Activated T-cell treated with anti-CD3 and anti-CD28 coated beads, Interleukin-2, amount 50 U/mL, for 24 hours (primary cell): ENCODE measurements at regions not wholly inside any gene's neighbourhood (a gene's known extent, or its start where the extent isn't known, plus 50 kb on each side); places are given as distances from the start of the nearest gene placed in this dataset.

Experiments used
- DNase-seq: peaks from one replicate; pipeline ENCODE4 v3.0.0-alpha.2; 2020
- H3K27ac Mint-ChIP-seq: 2 replicates; pipeline ENCODE4 v1.8.0; 2020; ENCODE audit warnings: mild to moderate bottlenecking, mixed read lengths
- H3K27me3 Mint-ChIP-seq: 2 replicates; pipeline ENCODE4 v1.8.0; 2020; ENCODE audit warnings: mixed read lengths
- H3K36me3 Mint-ChIP-seq: 2 replicates; pipeline ENCODE4 v1.8.0; 2020; ENCODE audit warnings: low read depth, mixed read lengths
- H3K4me1 Mint-ChIP-seq: 2 replicates; pipeline ENCODE4 v1.8.0; 2020; ENCODE audit warnings: low read depth, mixed read lengths
- H3K4me3 Mint-ChIP-seq: 2 replicates; pipeline ENCODE4 v1.8.0; 2020; ENCODE audit warnings: mild to moderate bottlenecking, moderate library complexity, mixed read lengths
- H3K9me3 Mint-ChIP-seq: 2 replicates; pipeline ENCODE4 v1.8.0; 2020; ENCODE audit warnings: mixed read lengths

- H3K4me1 Mint-ChIP-seq, result no peaks in the 10 kb centered on the region
- no peak overlapping the region for H3K27ac Mint-ChIP-seq
- no peaks in the 10 kb centered on the region for H3K36me3 Mint-ChIP-seq
- no peaks in the 10 kb centered on the region for H3K27me3 Mint-ChIP-seq
- DNase-seq, result no peak
- H3K9me3 Mint-ChIP-seq, result no peaks in the 10 kb centered on the region
- no peak overlapping the region for H3K4me3 Mint-ChIP-seq
Measured at GRCh38 chr15:70316059-70316600, 218.4 kb upstream of the TLE3 start.

- no peak for DNase-seq
- Mint-ChIP-seq H3K36me3 (no peaks in the 10 kb centered on the region), H3K4me3 (no peak overlapping the region), H3K9me3 (no peaks in the 10 kb centered on the region), H3K27ac (no peak overlapping the region), H3K27me3 (peaks cover 2% of the 10 kb centered on the region), H3K4me1 (no peaks in the 10 kb centered on the region)
Measured at GRCh38 chr15:70315431-70315830, 217.7 kb upstream of the TLE3 start.

- Mint-ChIP-seq H3K4me3 (no peak overlapping the region), H3K9me3 (no peaks in the 10 kb centered on the region)
- DNase-seq, result no peak
Measured at GRCh38 chr15:70314688-70315087, 217.0 kb upstream of the TLE3 start.

GRCh38 chr15:70314018-70314354 is 216.3 kb upstream of the TLE3 start:
- H3K9me3 Mint-ChIP-seq, result no peaks in the 10 kb centered on the region

More at GRCh38 chr15:70314688-70315087, 217.0 kb upstream of the TLE3 start:
- Mint-ChIP-seq H3K4me1 (peaks cover 1% of the 10 kb centered on the region), H3K27ac (no peak overlapping the region), H3K27me3 (peaks cover 2% of the 10 kb centered on the region), H3K36me3 (no peaks in the 10 kb centered on the region)

GRCh38 chr15:70313099-70314017 is 215.6 kb upstream of the TLE3 start:
- Mint-ChIP-seq H3K4me1 (peaks cover 12% of the 10 kb centered on the region), H3K27ac (no peak overlapping the region), H3K36me3 (no peaks in the 10 kb centered on the region), H3K27me3 (peaks cover 9% of the 10 kb centered on the region), H3K9me3 (no peaks in the 10 kb centered on the region), H3K4me3 (no peak overlapping the region)
- no peak for DNase-seq

More at GRCh38 chr15:70314018-70314354, 216.3 kb upstream of the TLE3 start:
- H3K27me3 Mint-ChIP-seq, result peaks cover 5% of the 10 kb centered on the region
- H3K27ac Mint-ChIP-seq, result no peak overlapping the region
- no peak for DNase-seq
- no peak overlapping the region for H3K4me3 Mint-ChIP-seq
- no peaks in the 10 kb centered on the region for H3K36me3 Mint-ChIP-seq
- peaks cover 7% of the 10 kb centered on the region for H3K4me1 Mint-ChIP-seq

- Mint-ChIP-seq H3K4me1 (peaks cover 18% of the 10 kb centered on the region), H3K36me3 (no peaks in the 10 kb centered on the region), H3K27ac (no peak overlapping the region), H3K9me3 (no peaks in the 10 kb centered on the region), H3K27me3 (peaks cover 18% of the 10 kb centered on the region), H3K4me3 (no peak overlapping the region)
- DNase-seq, result no peak
Measured at GRCh38 chr15:70311821-70312220, 214.1 kb upstream of the TLE3 start.

- H3K36me3 Mint-ChIP-seq, result no peaks in the 10 kb centered on the region
- H3K27me3 Mint-ChIP-seq, result peaks cover 20% of the 10 kb centered on the region
- no peaks in the 10 kb centered on the region for H3K9me3 Mint-ChIP-seq
- H3K4me1 Mint-ChIP-seq, result peaks cover 18% of the 10 kb centered on the region
- no peak overlapping the region for H3K27ac Mint-ChIP-seq
- no peak overlapping the region for H3K4me3 Mint-ChIP-seq
- DNase-seq, result no peak
Measured at GRCh38 chr15:70309716-70310115, 212.0 kb upstream of the TLE3 start.

GRCh38 chr15:70308735-70309434 is 211.2 kb upstream of the TLE3 start:
- H3K36me3 Mint-ChIP-seq, result no peaks in the 10 kb centered on the region
- H3K4me3 Mint-ChIP-seq, result no peak overlapping the region
- no peak overlapping the region for H3K27ac Mint-ChIP-seq
- peaks cover 18% of the 10 kb centered on the region for H3K4me1 Mint-ChIP-seq
- H3K27me3 Mint-ChIP-seq, result peaks cover 20% of the 10 kb centered on the region
- no peaks in the 10 kb centered on the region for H3K9me3 Mint-ChIP-seq
- DNase-seq, result no peak

- H3K4me1 Mint-ChIP-seq, result peaks cover 18% of the 10 kb centered on the region
- H3K27ac Mint-ChIP-seq, result no peak overlapping the region
- H3K9me3 Mint-ChIP-seq, result no peaks in the 10 kb centered on the region
- DNase-seq, result no peak
- no peak overlapping the region for H3K4me3 Mint-ChIP-seq
- peaks cover 20% of the 10 kb centered on the region for H3K27me3 Mint-ChIP-seq
- H3K36me3 Mint-ChIP-seq, result no peaks in the 10 kb centered on the region
Measured at GRCh38 chr15:70308011-70308734, 210.5 kb upstream of the TLE3 start.

- Mint-ChIP-seq H3K4me3 (no peak overlapping the region), H3K27ac (no peak overlapping the region), H3K9me3 (no peaks in the 10 kb centered on the region), H3K27me3 (peaks cover 20% of the 10 kb centered on the region), H3K36me3 (no peaks in the 10 kb centered on the region), H3K4me1 (peaks cover 18% of the 10 kb centered on the region)
- no peak for DNase-seq
Measured at GRCh38 chr15:70306582-70306981, 208.9 kb upstream of the TLE3 start.

- no peak for DNase-seq
- H3K4me3 Mint-ChIP-seq, result no peak overlapping the region
- H3K36me3 Mint-ChIP-seq, result no peaks in the 10 kb centered on the region
- H3K27me3 Mint-ChIP-seq, result peaks cover 20% of the 10 kb centered on the region
- peaks cover 22% of the 10 kb centered on the region for H3K4me1 Mint-ChIP-seq
- H3K27ac Mint-ChIP-seq, result no peak overlapping the region
- H3K9me3 Mint-ChIP-seq, result no peaks in the 10 kb centered on the region
Measured at GRCh38 chr15:70306081-70306480, 208.4 kb upstream of the TLE3 start.

GRCh38 chr15:70303981-70304380 is 206.3 kb upstream of the TLE3 start:
- Mint-ChIP-seq H3K27ac (no peak overlapping the region), H3K9me3 (no peaks in the 10 kb centered on the region), H3K4me1 (peaks cover 31% of the 10 kb centered on the region), H3K27me3 (peaks cover 15% of the 10 kb centered on the region), H3K36me3 (no peaks in the 10 kb centered on the region), H3K4me3 (no peak overlapping the region)
- DNase-seq, result no peak

GRCh38 chr15:70302360-70302759 is 204.6 kb upstream of the TLE3 start:
- no peaks in the 10 kb centered on the region for H3K9me3 Mint-ChIP-seq

GRCh38 chr15:70301396-70301795 is 203.7 kb upstream of the TLE3 start:
- H3K4me3 Mint-ChIP-seq, result no peak overlapping the region
- no peaks in the 10 kb centered on the region for H3K27me3 Mint-ChIP-seq
- peaks cover 19% of the 10 kb centered on the region for H3K4me1 Mint-ChIP-seq
- no peaks in the 10 kb centered on the region for H3K9me3 Mint-ChIP-seq
- no peak for DNase-seq
- H3K27ac Mint-ChIP-seq, result no peak overlapping the region
- no peaks in the 10 kb centered on the region for H3K36me3 Mint-ChIP-seq

More at GRCh38 chr15:70302360-70302759, 204.6 kb upstream of the TLE3 start:
- Mint-ChIP-seq H3K4me1 (peaks cover 21% of the 10 kb centered on the region), H3K36me3 (no peaks in the 10 kb centered on the region), H3K27me3 (peaks cover 7% of the 10 kb centered on the region), H3K27ac (no peak overlapping the region), H3K4me3 (no peak overlapping the region)
- DNase-seq, result no peak
